Endothelial cell of umbilical vein (primary cell): ENCODE measurements at regions not wholly inside any gene's neighbourhood (a gene's known extent, or its start where the extent isn't known, plus 50 kb on each side); places are given as distances from the start of the nearest gene placed in this dataset.

Experiments used
- BruUV-seq: library from RNA; stranded (reverse); fragments of 400-500 nt; replicated peaks from 2 replicates; lab custom pipeline; 2021; lab: Mats Ljungman, UMichigan
- CTCF ChIA-PET: fragments of 300-600, 350-600 bp; sonication (Branson Sonifier 250); formaldehyde crosslinking; loops from one replicate; lab custom pipeline; 2021; ENCODE audit warnings: antibody characterized with exemption, inconsistent platforms; lab: Charles Lee
- POLR2A ChIA-PET: fragments of 300-600, 350-600 bp; sonication (Branson Sonifier 250); formaldehyde crosslinking; loops from one replicate; lab custom pipeline; 2021; ENCODE audit warnings: antibody characterized with exemption, inconsistent platforms; lab: Charles Lee
- DNase-seq: peaks from one replicate; pipeline ENCODE4 v3.0.0-alpha.2; 2011; ENCODE audit warnings: low read depth, low spot score
- FAIRE-seq: peaks from 2 replicates; lab custom pipeline; 2011; peaks lifted over from hg19 to GRCh38; lab: Jason Lieb, UNC
- H2AFZ ChIP-seq: 2 replicates; pipeline ENCODE4 v1.6.0; 2012; ENCODE audit warnings: low read depth, low read length, control low read depth, inconsistent platforms
- H3K27ac ChIP-seq: 2 replicates; pipeline ENCODE4 v1.5.1; 2011; ENCODE audit warnings: low read depth, mild to moderate bottlenecking, control low read depth, low read length, moderate library complexity; ENCODE audit not compliant: insufficient read depth
- H3K27me3 ChIP-seq, 2 experiments: 2 replicates each; pipeline versions ENCODE4 v1.6.0 to v1.6.1; 2011; ENCODE audit warnings: low read length in 2 of 2, mixed read lengths in 1 of 2; ENCODE audit not compliant: control insufficient read depth in 2 of 2, insufficient read depth in 2 of 2
- H3K36me3 ChIP-seq, 2 experiments: 2 replicates in 1 of 2; 3 replicates in 1 of 2; pipeline ENCODE4 v1.5.1; 2011; ENCODE audit warnings: low read length in 2 of 2, mild to moderate bottlenecking in 1 of 2, moderate library complexity in 1 of 2; ENCODE audit not compliant: control insufficient read depth in 2 of 2, insufficient read depth in 2 of 2; ENCODE audit errors: extremely low read depth in 1 of 2
- H3K4me1 ChIP-seq: 3 replicates; pipeline ENCODE4 v1.5.1; 2011; ENCODE audit warnings: mild to moderate bottlenecking, low read length; ENCODE audit not compliant: control insufficient read depth, insufficient read depth; ENCODE audit errors: extremely low read depth
- H3K4me2 ChIP-seq: 2 replicates; pipeline ENCODE4 v1.6.1; 2011; ENCODE audit warnings: low read length, control low read depth, mixed read lengths; ENCODE audit not compliant: insufficient read depth
- H3K4me3 ChIP-seq, 3 experiments: fragments of 200-600 bp in 1 of 3; sonication (generic), shearing (Covaris generic) in 1 of 3; replicated peaks in 1 of 3; 2 replicates each; pipeline ENCODE4 v1.5.1; 2011 to 2016; ENCODE audit warnings: control low read depth in 3 of 3, low read length in 3 of 3, mild to moderate bottlenecking in 2 of 3, inconsistent platforms in 1 of 3, low read depth in 1 of 3, moderate library complexity in 1 of 3; ENCODE audit not compliant: insufficient read depth in 1 of 3
- H3K79me2 ChIP-seq: 2 replicates; pipeline ENCODE4 v1.6.0; 2012; ENCODE audit warnings: low read length, inconsistent platforms; ENCODE audit not compliant: control insufficient read depth, insufficient read depth
- H3K9ac ChIP-seq: replicated peaks from 2 replicates; pipeline ENCODE3; 2011; ENCODE audit warnings: low read length, control low read depth; ENCODE audit not compliant: insufficient read depth; ENCODE audit errors: extremely low read depth
- H3K9me1 ChIP-seq: replicated peaks from 3 replicates; pipeline ENCODE4 v1.6.0; 2011; ENCODE audit warnings: mild to moderate bottlenecking, low read length; ENCODE audit not compliant: control insufficient read depth, insufficient read depth; ENCODE audit errors: extremely low read depth
- H3K9me3 ChIP-seq: replicated peaks from 2 replicates; pipeline ENCODE4 v1.5.1; 2012; ENCODE audit warnings: low read length, inconsistent platforms; ENCODE audit not compliant: control insufficient read depth, insufficient read depth
- H4K20me1 ChIP-seq: replicated peaks from 2 replicates; pipeline ENCODE3; 2011; ENCODE audit warnings: mild to moderate bottlenecking, low read length; ENCODE audit not compliant: control insufficient read depth, insufficient read depth; ENCODE audit errors: extremely low read depth
- CTCF ChIP-seq, 2 donors: IDR thresholded peaks; 1 replicate in 1 of 2; 2 replicates in 1 of 2; pipeline ENCODE4 v1.5.1; 2011; ENCODE audit warnings: low read length in 2 of 2, mild to moderate bottlenecking in 2 of 2, moderate library complexity in 2 of 2, control low read depth in 1 of 2, inconsistent platforms in 1 of 2, low read depth in 1 of 2; ENCODE audit not compliant: insufficient read depth in 1 of 2; ENCODE audit errors: extremely low read depth in 1 of 2
- EZH2 ChIP-seq: IDR thresholded peaks from 2 replicates; pipeline ENCODE4 v1.6.1; 2012; ENCODE audit warnings: borderline replicate concordance, low read depth, mild to moderate bottlenecking, moderate library complexity, low read length, inconsistent platforms; ENCODE audit not compliant: severe bottlenecking
- FOS ChIP-seq: IDR thresholded peaks from 2 replicates; pipeline ENCODE4 v1.6.1; 2011; ENCODE audit warnings: mild to moderate bottlenecking, low read length, moderate library complexity, borderline replicate concordance; ENCODE audit not compliant: insufficient read depth
- GATA2 ChIP-seq: IDR thresholded peaks from 2 replicates; pipeline ENCODE4 v1.7.0; 2011; ENCODE audit warnings: low read depth, mild to moderate bottlenecking, moderate library complexity, mixed read lengths, low read length; ENCODE audit not compliant: insufficient read length, insufficient read depth
- JUN ChIP-seq: IDR thresholded peaks from 2 replicates; pipeline ENCODE4 v1.6.1; 2011; ENCODE audit warnings: borderline replicate concordance, low read depth; ENCODE audit not compliant: insufficient read length, insufficient read depth
- MAX ChIP-seq: IDR thresholded peaks from 2 replicates; pipeline ENCODE4 v1.6.1; 2011; ENCODE audit not compliant: insufficient read depth, insufficient read length
- MYC ChIP-seq: IDR thresholded peaks from one replicate; pipeline ENCODE4 v1.6.1; 2011; ENCODE audit warnings: mild to moderate bottlenecking, low read depth, low read length
- POLR2A ChIP-seq: IDR thresholded peaks from 2 replicates; pipeline ENCODE4 v1.6.1; 2012; ENCODE audit warnings: low read depth, mild to moderate bottlenecking, control low read depth, low read length
- POLR2AphosphoS5 ChIP-seq: IDR thresholded peaks from 2 replicates; pipeline ENCODE4 v1.6.1; 2012; ENCODE audit warnings: low read depth, mild to moderate bottlenecking, control low read depth, low read length, moderate library complexity; ENCODE audit not compliant: insufficient read depth
- dilution Hi-C: fragments of 300-500 bp; cut with MboI; formaldehyde crosslinking; loops from one replicate; pipeline ENCODE4 v1.15.0; 2019; ENCODE audit warnings: low sequenced_read_pairs; ENCODE audit not compliant: extremely low pct_ligation_motif_present
- intact Hi-C: fragments of 100-400 bp; cut with micrococcal nuclease; formaldehyde crosslinking; loops from one replicate; pipeline ENCODE4 v1.10.0; 2022

GRCh38 chr17:36722903-36723263 is 121.5 kb downstream of the MRM1 start:
- H3K36me3 ChIP-seq, result no peaks in the 10 kb centered on the region
- H3K27me3 ChIP-seq, result peaks cover 14 to 32% of the 10 kb centered on the region in 2 experiments
- H3K4me1 ChIP-seq, result peaks cover 7% of the 10 kb centered on the region
- H3K9me3 ChIP-seq, result no peaks in the 10 kb centered on the region
- ChIA-PET CTCF (interaction anchor here (0.7 to 1.2 kb wide), 2 partner anchors 16 to 325 kb away, joined by 3 to 5 read pairs; no protein-coding TSS in a partner anchor), POLR2A (no interaction called here)
- DNase-seq (no peak), FAIRE-seq (no peak)
- no peak overlapping the region for H3K9ac ChIP-seq
- H3K4me3 ChIP-seq, result no peak overlapping the region
- H4K20me1 ChIP-seq, result no peaks in the 10 kb centered on the region
- no peak overlapping the region for H3K27ac ChIP-seq
- H2AFZ ChIP-seq, result peak overlapping the region; percentile 14
- no peaks in the 10 kb centered on the region for H3K79me2 ChIP-seq
- BruUV-seq, result no TSS peak
- TF ChIP-seq GATA2, result no peak
- no peak for TF ChIP-seq POLR2A
- no peak for TF ChIP-seq CTCF (IDR thresholded peaks at IDR 0.05; ENCODE audit: extremely low read depth in 1 of 2, insufficient read depth in 1 of 2, low read depth in 1 of 2, low read length in 2 of 2)
- no peak for TF ChIP-seq EZH2
- TF ChIP-seq FOS, result no peak
- no peak for TF ChIP-seq POLR2AphosphoS5
- TF ChIP-seq JUN, result no peak
- TF ChIP-seq MYC, result no peak
- no peak for TF ChIP-seq MAX
- H3K9me1 ChIP-seq, result no peaks in the 10 kb centered on the region
- intact Hi-C loops (no loop called here), dilution Hi-C loops (no loop called here)
- H3K4me2 ChIP-seq, result no peak overlapping the region
